ENCODE measurements at regions not wholly inside any gene's neighbourhood (a gene's known extent, or its start where the extent isn't known, plus 50 kb on each side); places are given as distances from the start of the nearest gene placed in this dataset.

DNA sequence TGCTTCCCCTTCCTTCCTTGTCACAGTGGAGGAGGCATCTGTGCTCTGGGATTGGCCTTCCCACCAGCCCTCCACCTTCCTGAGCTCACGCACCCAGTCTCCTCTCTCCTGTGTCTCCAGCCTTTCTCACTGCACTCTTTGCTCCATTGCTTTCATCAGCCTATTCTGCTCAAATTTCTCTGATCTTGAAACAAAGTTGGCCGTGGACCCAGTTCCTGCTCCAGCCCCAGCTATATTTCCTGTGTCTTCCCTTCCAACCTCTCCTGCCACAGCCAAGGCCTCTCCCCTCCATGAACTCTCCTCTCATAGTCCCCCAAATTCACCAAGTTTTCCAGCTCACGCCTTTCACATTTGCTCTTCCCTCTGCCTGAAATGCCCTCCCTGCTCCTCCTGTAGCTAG lies 226.6 kb upstream of the AGAP1 start:
- TF ChIP-seq, protein P1, sequence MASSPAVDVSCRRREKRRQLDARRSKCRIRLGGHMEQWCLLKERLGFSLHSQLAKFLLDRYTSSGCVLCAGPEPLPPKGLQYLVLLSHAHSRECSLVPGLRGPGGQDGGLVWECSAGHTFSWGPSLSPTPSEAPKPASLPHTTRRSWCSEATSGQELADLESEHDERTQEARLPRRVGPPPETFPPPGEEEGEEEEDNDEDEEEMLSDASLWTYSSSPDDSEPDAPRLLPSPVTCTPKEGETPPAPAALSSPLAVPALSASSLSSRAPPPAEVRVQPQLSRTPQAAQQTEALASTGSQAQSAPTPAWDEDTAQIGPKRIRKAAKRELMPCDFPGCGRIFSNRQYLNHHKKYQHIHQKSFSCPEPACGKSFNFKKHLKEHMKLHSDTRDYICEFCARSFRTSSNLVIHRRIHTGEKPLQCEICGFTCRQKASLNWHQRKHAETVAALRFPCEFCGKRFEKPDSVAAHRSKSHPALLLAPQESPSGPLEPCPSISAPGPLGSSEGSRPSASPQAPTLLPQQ (tag by site-specific recombination; IDR thresholded peaks at IDR 0.05): no peak
- no peak for TF ChIP-seq ZEB2 (tag by site-specific recombination; IDR thresholded peaks at IDR 0.05)
- TF ChIP-seq ZNF184 (tag by site-specific recombination; IDR thresholded peaks at IDR 0.05): no peak
- TF ChIP-seq ZNF423 (tag by site-specific recombination; IDR thresholded peaks at IDR 0.05): no peak
- TF ChIP-seq ZNF266 (tag by site-specific recombination; IDR thresholded peaks at IDR 0.05; ENCODE audit: low read depth): no peak
- TF ChIP-seq ZNF350 (tag by site-specific recombination; IDR thresholded peaks at IDR 0.05): no peak
- no peak for TF ChIP-seq YY1 (tag by site-specific recombination; IDR thresholded peaks at IDR 0.05)

All from HEK293 (cell line).